ENCODE measurements at regions not wholly inside any gene's neighbourhood (a gene's known extent, or its start where the extent isn't known, plus 50 kb on each side); places are given as distances from the start of the nearest gene placed in this dataset.
"Not testable (repeated sequence)": the region's sequence is repeated elsewhere in the genome, so short reads cannot be mapped to it uniquely, and the experiment has no call there.

- TF ChIP-seq POLR2A, CTCF, POLR2AphosphoS5, EP300 (IDR thresholded peaks at IDR 0.05): not testable (repeated sequence)
Observed at GRCh38 chr11:22127981-22128380, 64.9 kb upstream of the ANO5 start.
